Mesendoderm (in vitro differentiated cells): ENCODE measurements at regions not wholly inside any gene's neighbourhood (a gene's known extent, or its start where the extent isn't known, plus 50 kb on each side); places are given as distances from the start of the nearest gene placed in this dataset.

ENCODE experiments used
- DNase-seq: peaks from one replicate; pipeline ENCODE4 v3.0.0; 2013
- H2AK5ac ChIP-seq: 2 replicates; pipeline ENCODE4 v1.6.1; 2013; ENCODE audit warnings: low read length, inconsistent platforms
- H2BK120ac ChIP-seq: 2 replicates; pipeline ENCODE4 v1.6.1; 2013; ENCODE audit warnings: low read depth, mild to moderate bottlenecking, low read length, moderate library complexity, mixed read lengths
- H2BK15ac ChIP-seq: replicated peaks from 2 replicates; pipeline ENCODE4 v1.6.1; 2013; ENCODE audit warnings: low read depth, mild to moderate bottlenecking, moderate library complexity
- H2BK5ac ChIP-seq: 2 replicates; pipeline ENCODE4 v1.6.1; 2013; ENCODE audit warnings: low read length, inconsistent platforms
- H3K18ac ChIP-seq: 2 replicates; pipeline ENCODE4 v1.6.1; 2013; ENCODE audit warnings: mild to moderate bottlenecking, low read length, mixed read lengths
- H3K23ac ChIP-seq: one replicate; pipeline ENCODE4 v1.6.1; 2013; ENCODE audit warnings: low read length
- H3K27ac ChIP-seq: 2 replicates; pipeline ENCODE4 v1.5.1; 2013; ENCODE audit warnings: low read depth, mild to moderate bottlenecking, inconsistent platforms, low read length, moderate library complexity
- H3K27me3 ChIP-seq: 2 replicates; pipeline ENCODE4 v1.6.1; 2013; ENCODE audit warnings: low read length, control low read depth, mild to moderate bottlenecking, inconsistent platforms; ENCODE audit not compliant: insufficient read depth, poor library complexity
- H3K36me3 ChIP-seq: 2 replicates; pipeline ENCODE4 v1.6.1; 2013; ENCODE audit warnings: low read length, inconsistent platforms; ENCODE audit not compliant: control insufficient read depth, insufficient read depth
- H3K4ac ChIP-seq: one replicate; pipeline ENCODE4 v1.6.1; 2013; ENCODE audit warnings: low read depth, mild to moderate bottlenecking, low read length, moderate library complexity
- H3K4me1 ChIP-seq: 2 replicates; pipeline ENCODE4 v1.6.1; 2013; ENCODE audit warnings: low read depth, low read length, inconsistent platforms; ENCODE audit not compliant: control insufficient read depth
- H3K4me2 ChIP-seq: 2 replicates; pipeline ENCODE4 v1.6.1; 2013; ENCODE audit warnings: low read length
- H3K4me3 ChIP-seq: 2 replicates; pipeline ENCODE4 v1.5.1; 2013; ENCODE audit warnings: mild to moderate bottlenecking, low read length
- H3K56ac ChIP-seq: one replicate; pipeline ENCODE4 v1.6.1; 2013; ENCODE audit warnings: low read length
- H3K79me1 ChIP-seq: 2 replicates; pipeline ENCODE4 v1.6.1; 2013; ENCODE audit warnings: low read length, inconsistent platforms
- H3K79me2 ChIP-seq: 2 replicates; pipeline ENCODE4 v1.6.1; 2013; ENCODE audit warnings: mild to moderate bottlenecking, low read length; ENCODE audit not compliant: control insufficient read depth, insufficient read depth
- H3K9ac ChIP-seq: 2 replicates; pipeline ENCODE4 v1.6.1; 2013; ENCODE audit warnings: low read length, inconsistent platforms
- H4K5ac ChIP-seq: one replicate; pipeline ENCODE4 v1.6.1; 2013; ENCODE audit warnings: low read length
- H4K8ac ChIP-seq: one replicate; pipeline ENCODE4 v1.6.1; 2013; ENCODE audit warnings: low read depth, mild to moderate bottlenecking, control low read depth, low read length, moderate library complexity
- WGBS: extraction: QIAGEN DNeasy Blood & Tissue Kit; methylation state at CpG from one replicate; pipeline ENCODE4 v1.1.7; 2013; ENCODE audit warnings: low lambda C conversion rate, missing lambda C conversion rate; ENCODE audit not compliant: insufficient coverage; ENCODE audit errors: extremely low coverage; 5-methylcytosine and 5-hydroxymethylcytosine counted together

DNA sequence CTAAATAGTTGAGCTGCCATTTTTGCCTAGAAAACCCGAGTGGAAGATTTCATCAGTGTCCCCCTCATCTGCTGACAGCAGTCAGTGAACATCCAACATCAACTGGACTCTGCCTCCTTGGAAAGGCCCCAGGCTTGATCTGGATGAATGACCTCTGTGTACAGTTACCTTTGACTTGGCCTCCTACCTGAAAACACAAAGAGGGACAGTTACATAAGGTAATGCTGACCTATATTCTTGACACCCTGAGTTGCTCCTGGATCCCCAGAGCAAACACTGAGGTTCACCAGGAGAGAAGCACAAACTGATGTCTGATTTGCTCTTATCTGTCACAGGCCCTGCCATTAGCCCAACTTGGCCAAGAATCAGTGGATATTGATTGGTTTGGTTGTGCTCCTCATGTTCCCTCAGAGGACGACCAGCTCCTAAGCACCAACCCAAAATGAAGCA lies 138.9 kb downstream of the PROX1 start:
- Histone ChIP-seq H3K4me2 (no peak overlapping the region), H3K18ac (no peak overlapping the region), H2AK5ac (no peak overlapping the region), H3K56ac (no peak overlapping the region), H2BK5ac (no peak overlapping the region), H4K8ac (no peak overlapping the region), H3K9ac (no peak overlapping the region), H3K79me2 (no peaks in the 10 kb centered on the region), H3K4me3 (no peak overlapping the region), H3K36me3 (no peaks in the 10 kb centered on the region), H3K27ac (no peak overlapping the region), H3K4me1 (no peaks in the 10 kb centered on the region), H2BK15ac (no peak overlapping the region), H3K27me3 (no peaks in the 10 kb centered on the region), H3K23ac (no peak overlapping the region), H4K5ac (no peak overlapping the region), H3K4ac (no peak overlapping the region), H3K79me1 (no peaks in the 10 kb centered on the region), H2BK120ac (no peak overlapping the region)
- no peak for DNase-seq
- WGBS: no CpG with 5 or more reads among the region's 2 CpGs

DNA sequence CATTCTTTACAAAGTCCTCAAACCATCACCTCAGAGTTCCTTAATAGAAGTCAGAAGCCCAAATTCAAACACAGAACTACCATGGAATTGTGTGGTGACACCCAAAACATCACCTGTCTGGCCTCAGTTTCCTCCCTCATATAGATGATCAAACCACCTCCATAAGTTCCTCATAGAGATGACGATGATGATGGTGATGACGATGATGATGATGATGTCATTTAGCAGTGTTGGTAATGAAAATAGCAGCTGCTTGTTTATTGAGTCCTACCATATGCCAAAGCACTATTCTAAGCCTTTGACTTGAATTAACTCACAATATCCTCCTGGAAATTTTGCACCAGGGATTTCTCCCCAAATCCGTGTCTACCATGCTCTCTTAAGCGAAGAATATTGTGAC lies 139.9 kb downstream of the PROX1 start:
- H3K56ac ChIP-seq: no peak overlapping the region
- H3K23ac ChIP-seq: no peak overlapping the region
- H2AK5ac ChIP-seq: no peak overlapping the region
- H4K5ac ChIP-seq: no peak overlapping the region
- H3K79me1 ChIP-seq: no peaks in the 10 kb centered on the region
- H3K9ac ChIP-seq: no peak overlapping the region
- no peak overlapping the region for H2BK120ac ChIP-seq
- no peaks in the 10 kb centered on the region for H3K36me3 ChIP-seq
- no peak overlapping the region for H3K4ac ChIP-seq
- no peak overlapping the region for H3K4me2 ChIP-seq
- H3K18ac ChIP-seq: no peak overlapping the region
- no peak overlapping the region for H2BK5ac ChIP-seq
- H3K79me2 ChIP-seq: no peaks in the 10 kb centered on the region
- H3K27me3 ChIP-seq: no peaks in the 10 kb centered on the region
- no peak overlapping the region for H4K8ac ChIP-seq
- WGBS: no CpG with 5 or more reads among the region's 4 CpGs
- DNase-seq: no peak
- no peak overlapping the region for H2BK15ac ChIP-seq
- no peak overlapping the region for H3K27ac ChIP-seq
- no peaks in the 10 kb centered on the region for H3K4me1 ChIP-seq
- no peak overlapping the region for H3K4me3 ChIP-seq

DNA sequence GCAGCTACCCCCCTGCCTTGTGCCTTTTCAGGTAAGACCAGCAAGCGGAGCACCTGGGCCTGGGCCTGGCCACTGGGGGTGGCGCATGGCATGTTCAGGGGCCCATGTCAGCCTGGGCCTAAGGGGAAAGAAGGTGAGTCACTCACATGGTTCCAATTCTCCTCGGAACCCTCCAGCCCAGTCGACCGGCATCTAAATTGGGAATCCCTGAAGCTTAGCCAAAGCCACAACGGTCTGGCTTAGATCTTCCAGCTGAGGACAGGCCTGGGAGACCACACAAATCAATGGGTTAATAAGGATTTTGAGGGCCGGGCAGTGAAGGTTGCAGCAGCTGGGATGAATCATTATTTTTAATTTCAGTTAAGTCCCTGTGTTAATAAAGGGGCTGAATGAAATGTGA lies 145.1 kb upstream of the SMYD2 start:
- H2AK5ac ChIP-seq: no peak overlapping the region
- H3K36me3 ChIP-seq: no peaks in the 10 kb centered on the region
- no peaks in the 10 kb centered on the region for H3K27me3 ChIP-seq
- no peak overlapping the region for H3K56ac ChIP-seq
- WGBS: no CpG with 5 or more reads among the region's 7 CpGs
- no peak overlapping the region for H2BK5ac ChIP-seq
- H3K4ac ChIP-seq: no peak overlapping the region
- no peak overlapping the region for H3K23ac ChIP-seq
- H3K4me3 ChIP-seq: no peak overlapping the region
- peak; percentile 50 for DNase-seq
- H3K27ac ChIP-seq: no peak overlapping the region
- no peaks in the 10 kb centered on the region for H3K79me1 ChIP-seq
- H3K4me2 ChIP-seq: no peak overlapping the region
- no peak overlapping the region for H3K18ac ChIP-seq
- H3K9ac ChIP-seq: no peak overlapping the region
- no peak overlapping the region for H2BK15ac ChIP-seq
- H4K8ac ChIP-seq: no peak overlapping the region
- no peaks in the 10 kb centered on the region for H3K79me2 ChIP-seq
- H3K4me1 ChIP-seq: no peaks in the 10 kb centered on the region
- no peak overlapping the region for H2BK120ac ChIP-seq
- no peak overlapping the region for H4K5ac ChIP-seq

DNA sequence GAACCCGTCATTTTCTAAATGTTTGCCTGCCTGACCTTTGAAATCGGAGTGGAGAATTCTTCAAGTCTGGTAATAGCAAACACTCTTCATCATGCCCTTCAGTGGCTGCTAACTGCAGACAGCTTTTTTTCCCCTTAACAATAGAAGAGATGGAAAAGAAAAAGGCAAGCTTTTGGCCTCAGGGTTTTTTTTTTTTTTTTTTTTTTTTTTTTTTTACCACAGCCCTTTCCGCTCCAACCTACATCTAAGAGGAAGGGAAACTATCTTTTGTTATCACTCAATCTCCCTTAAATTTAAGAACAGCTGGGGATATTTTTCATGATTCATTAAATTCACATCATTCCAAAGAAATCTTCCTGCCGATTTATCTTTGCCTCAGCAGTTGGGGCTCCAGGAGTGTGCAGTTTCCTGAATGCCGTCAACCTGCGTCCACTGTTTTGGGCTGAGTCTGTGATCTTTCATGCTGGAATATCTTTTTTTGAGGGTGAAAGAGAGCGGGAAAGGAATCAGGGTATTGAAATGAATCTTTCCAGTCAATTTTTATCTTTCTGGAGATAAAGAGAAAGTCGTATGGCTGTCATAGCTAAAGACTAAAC lies 144.5 kb upstream of the SMYD2 start:
- H3K27ac ChIP-seq: no peak overlapping the region
- no peak overlapping the region for H4K5ac ChIP-seq
- H2BK15ac ChIP-seq: no peak overlapping the region

DNA sequence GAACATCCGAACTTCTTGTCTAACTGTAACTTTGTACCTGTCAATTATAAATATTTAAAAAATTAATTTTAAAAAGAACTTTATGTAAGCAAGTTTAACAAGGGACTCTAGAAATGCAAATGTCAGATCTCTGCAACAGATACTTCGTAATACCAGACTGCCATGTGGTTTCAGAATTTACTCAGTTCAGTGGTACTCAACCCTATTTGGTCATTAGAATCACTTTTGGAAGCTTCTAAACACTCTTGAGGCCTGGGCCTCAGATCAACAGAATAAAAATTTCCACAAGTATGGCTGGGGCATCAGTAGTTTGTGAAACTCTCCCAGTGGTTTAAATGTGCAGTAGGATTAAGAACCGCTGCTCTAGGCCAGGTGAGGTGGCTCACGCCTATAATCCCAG lies 139.5 kb upstream of the SMYD2 start:
- peaks cover 8% of the 10 kb centered on the region for H3K4me1 ChIP-seq
- WGBS: no CpG with 5 or more reads among the region's 4 CpGs

More for the DNA sequence above, 144.5 kb upstream of the SMYD2 start:
- Histone ChIP-seq H3K4me3 (no peak overlapping the region), H3K27me3 (no peaks in the 10 kb centered on the region), H3K4ac (no peak overlapping the region), H3K9ac (no peak overlapping the region), H4K8ac (no peak overlapping the region), H3K79me1 (no peaks in the 10 kb centered on the region), H3K56ac (no peak overlapping the region), H2BK5ac (no peak overlapping the region), H2BK120ac (no peak overlapping the region), H3K23ac (no peak overlapping the region), H3K4me1 (no peaks in the 10 kb centered on the region), H3K79me2 (no peaks in the 10 kb centered on the region), H3K36me3 (no peaks in the 10 kb centered on the region), H3K4me2 (no peak overlapping the region), H2AK5ac (no peak overlapping the region), H3K18ac (no peak overlapping the region)
- no peak for DNase-seq
- WGBS: no CpG with 5 or more reads among the region's 8 CpGs

More for the DNA sequence above, 139.5 kb upstream of the SMYD2 start:
- no peak overlapping the region for H3K4ac ChIP-seq
- no peak overlapping the region for H4K8ac ChIP-seq
- no peak overlapping the region for H3K23ac ChIP-seq
- no peak overlapping the region for H2BK120ac ChIP-seq
- H4K5ac ChIP-seq: no peak overlapping the region
- no peaks in the 10 kb centered on the region for H3K79me2 ChIP-seq
- H3K36me3 ChIP-seq: no peaks in the 10 kb centered on the region
- no peak overlapping the region for H3K4me2 ChIP-seq
- H3K18ac ChIP-seq: no peak overlapping the region
- H3K4me3 ChIP-seq: no peak overlapping the region
- H3K9ac ChIP-seq: no peak overlapping the region
- H2BK5ac ChIP-seq: no peak overlapping the region
- H3K56ac ChIP-seq: no peak overlapping the region
- H3K27ac ChIP-seq: no peak overlapping the region
- no peak overlapping the region for H2BK15ac ChIP-seq
- no peak for DNase-seq
- H2AK5ac ChIP-seq: no peak overlapping the region
- H3K79me1 ChIP-seq: no peaks in the 10 kb centered on the region
- H3K27me3 ChIP-seq: no peaks in the 10 kb centered on the region
